ENCODE measurements at regions not wholly inside any gene's neighbourhood (a gene's known extent, or its start where the extent isn't known, plus 50 kb on each side); places are given as distances from the start of the nearest gene placed in this dataset.

DNA sequence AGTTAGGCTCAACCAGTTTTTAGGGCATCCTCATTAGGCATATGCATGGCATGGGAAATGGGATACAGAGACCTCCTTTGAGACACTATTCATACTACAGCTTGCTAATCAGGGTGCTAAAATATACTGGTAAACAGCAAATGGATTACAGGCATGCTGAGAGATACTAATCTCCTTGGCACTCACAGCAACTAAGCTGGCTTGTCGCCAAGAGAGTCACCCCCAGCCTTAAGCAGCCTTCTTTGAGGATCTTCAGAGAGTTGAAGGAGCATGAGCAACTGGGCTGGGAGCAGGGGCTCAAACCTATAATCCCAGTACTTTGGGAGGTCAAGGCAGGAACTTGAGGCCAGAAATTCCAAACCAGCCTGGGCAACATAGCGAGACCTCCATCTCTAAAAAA, 120.1 kb upstream of the NR5A2 start:
- TF ChIP-seq, protein P1, sequence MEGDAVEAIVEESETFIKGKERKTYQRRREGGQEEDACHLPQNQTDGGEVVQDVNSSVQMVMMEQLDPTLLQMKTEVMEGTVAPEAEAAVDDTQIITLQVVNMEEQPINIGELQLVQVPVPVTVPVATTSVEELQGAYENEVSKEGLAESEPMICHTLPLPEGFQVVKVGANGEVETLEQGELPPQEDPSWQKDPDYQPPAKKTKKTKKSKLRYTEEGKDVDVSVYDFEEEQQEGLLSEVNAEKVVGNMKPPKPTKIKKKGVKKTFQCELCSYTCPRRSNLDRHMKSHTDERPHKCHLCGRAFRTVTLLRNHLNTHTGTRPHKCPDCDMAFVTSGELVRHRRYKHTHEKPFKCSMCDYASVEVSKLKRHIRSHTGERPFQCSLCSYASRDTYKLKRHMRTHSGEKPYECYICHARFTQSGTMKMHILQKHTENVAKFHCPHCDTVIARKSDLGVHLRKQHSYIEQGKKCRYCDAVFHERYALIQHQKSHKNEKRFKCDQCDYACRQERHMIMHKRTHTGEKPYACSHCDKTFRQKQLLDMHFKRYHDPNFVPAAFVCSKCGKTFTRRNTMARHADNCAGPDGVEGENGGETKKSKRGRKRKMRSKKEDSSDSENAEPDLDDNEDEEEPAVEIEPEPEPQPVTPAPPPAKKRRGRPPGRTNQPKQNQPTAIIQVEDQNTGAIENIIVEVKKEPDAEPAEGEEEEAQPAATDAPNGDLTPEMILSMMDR (IDR thresholded peaks at IDR 0.05): no peak
- TF ChIP-seq EP300 (IDR thresholded peaks at IDR 0.05) (no peak), POLR2AphosphoS5 (IDR thresholded peaks at IDR 0.05) (no peak)

Data from sigmoid colon (tissue), 4 donors.